NCI-H446 (cell line): ENCODE measurements at regions not wholly inside any gene's neighbourhood (a gene's known extent, or its start where the extent isn't known, plus 50 kb on each side); places are given as distances from the start of the nearest gene placed in this dataset.
"Not testable (repeated sequence)": the region's sequence is repeated elsewhere in the genome, so short reads cannot be mapped to it uniquely, and the experiment has no call there.

Experiments used
- DNase-seq, 2 experiments: peaks; one replicate each; lab custom pipeline; 2025; lab: John Stamatoyannopoulos, UW

DNA sequence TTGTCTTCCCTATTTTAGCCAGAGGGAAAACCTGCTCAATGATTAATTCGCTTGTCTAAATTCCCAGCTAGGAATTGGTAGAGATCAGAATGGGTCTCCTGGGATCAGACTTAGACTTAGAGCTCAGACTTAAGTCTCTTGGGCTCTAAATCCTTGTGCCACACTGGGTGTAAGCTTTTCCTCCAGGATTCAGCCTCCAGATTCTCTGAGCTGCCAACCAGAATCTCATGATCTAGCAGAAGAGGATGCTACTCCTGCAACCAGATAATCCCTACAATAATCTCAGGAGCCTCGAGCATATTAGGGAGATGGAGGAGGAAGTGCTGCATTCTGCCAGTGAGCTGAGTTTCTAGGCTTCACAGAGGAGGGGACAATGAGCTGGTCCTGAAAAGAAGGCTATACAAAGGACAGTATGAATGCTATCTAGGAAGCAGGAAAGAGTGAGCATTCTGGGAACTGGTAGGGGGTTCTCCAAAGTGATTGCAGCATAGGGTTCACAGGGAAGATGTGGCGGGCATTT lies 211.6 kb upstream of the SESN3 start:
- DNase-seq: no peak

DNA sequence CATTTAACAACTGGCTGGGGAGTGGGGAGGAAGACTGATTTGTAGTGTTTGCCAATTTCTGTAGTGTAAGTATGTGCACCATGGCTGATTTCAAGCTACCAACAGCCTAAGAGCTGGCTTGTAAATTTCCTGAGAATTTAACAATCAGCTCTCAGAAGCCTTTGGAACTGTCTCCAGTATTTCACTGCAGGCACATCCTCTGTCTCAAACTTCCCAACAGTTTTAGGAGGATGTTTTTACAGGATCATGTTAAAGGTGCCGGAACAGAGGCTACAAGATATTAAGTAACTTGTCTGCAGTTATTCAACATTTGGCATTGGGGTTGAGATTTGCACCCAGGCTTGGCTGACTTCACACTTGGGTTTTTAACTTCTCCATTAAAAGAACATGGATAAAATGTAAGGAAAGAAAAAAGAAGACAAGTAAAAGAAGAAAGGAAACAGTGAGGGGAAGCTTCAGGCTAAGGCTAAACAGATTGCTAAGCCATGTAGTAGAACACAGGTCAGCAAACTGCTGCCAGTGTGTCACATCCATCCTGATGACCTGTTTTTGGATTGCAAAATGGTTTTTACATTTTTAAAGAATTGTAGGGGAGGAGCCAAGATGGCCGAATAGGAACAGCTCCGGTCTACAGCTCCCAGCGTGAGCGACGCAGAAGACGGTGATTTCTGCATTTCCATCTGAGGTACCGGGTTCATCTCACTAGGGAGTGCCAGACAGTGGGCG lies 204.8 kb upstream of the SESN3 start:
- no peak for DNase-seq

DNA sequence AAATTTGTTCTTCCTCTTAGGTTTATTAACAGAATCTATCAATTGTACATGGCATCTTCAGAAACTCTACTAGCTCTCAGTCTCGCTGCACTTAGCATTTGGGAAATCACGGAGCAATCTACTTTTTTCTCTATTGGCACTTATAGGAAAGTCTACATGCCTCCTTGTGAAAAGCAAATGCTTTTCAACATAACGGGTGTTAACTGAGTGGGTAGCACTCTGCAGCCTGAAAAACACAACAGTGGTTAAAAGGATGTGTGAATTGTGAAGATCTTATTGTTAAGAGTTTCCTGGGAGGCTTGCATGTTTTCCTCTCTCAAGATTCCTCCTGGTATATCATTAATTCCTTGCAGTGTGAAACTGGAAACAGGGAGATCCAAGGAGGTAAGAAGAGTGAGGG lies 204.2 kb upstream of the SESN3 start:
- DNase-seq: no peak

DNA sequence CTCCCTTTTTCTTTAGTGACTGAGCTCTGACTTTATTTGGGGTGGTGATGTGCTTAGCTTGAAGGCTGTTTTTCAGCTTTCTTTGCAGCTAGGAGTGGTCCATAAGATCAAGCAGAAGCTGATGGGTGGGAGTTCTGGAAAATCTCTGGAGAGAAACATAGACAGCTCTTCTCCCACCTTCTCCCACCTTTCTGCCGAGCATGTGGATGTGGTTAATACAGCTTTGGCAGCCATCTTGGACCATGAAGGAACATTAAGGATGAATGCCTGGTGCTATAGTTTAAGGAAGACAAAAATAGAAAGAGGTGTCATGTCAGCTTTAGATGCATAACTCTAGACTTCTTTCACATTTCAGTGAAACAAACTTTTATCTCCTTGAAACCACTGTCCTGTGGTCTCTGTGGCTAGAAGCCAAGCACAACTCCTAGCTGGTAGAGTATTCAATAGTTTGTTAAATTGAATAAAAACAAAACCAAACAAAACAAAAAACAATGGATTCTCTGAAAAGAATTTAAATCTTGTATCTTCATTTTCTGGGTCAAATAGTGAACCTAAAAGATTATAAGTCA lies 203.6 kb upstream of the SESN3 start:
- no peak for DNase-seq

DNA sequence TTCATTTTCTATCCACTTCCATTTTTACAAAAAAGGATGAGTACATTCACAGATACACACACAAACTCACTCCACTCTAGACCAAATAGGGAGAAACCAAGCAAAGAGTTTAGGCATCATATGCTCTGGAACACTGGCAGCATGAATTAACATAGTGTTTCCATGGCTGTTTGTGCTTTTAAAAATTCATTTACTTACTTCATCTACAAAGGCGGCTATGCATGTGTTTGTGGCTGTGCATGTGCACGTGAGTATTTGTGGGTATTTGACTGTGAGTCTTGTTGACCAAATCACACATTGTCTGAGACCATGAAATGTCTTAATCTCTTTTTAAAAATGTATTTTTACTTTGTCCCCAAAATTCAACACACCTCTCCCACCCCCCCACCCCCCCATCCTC lies 203.0 kb upstream of the SESN3 start:
- no peak for DNase-seq

DNA sequence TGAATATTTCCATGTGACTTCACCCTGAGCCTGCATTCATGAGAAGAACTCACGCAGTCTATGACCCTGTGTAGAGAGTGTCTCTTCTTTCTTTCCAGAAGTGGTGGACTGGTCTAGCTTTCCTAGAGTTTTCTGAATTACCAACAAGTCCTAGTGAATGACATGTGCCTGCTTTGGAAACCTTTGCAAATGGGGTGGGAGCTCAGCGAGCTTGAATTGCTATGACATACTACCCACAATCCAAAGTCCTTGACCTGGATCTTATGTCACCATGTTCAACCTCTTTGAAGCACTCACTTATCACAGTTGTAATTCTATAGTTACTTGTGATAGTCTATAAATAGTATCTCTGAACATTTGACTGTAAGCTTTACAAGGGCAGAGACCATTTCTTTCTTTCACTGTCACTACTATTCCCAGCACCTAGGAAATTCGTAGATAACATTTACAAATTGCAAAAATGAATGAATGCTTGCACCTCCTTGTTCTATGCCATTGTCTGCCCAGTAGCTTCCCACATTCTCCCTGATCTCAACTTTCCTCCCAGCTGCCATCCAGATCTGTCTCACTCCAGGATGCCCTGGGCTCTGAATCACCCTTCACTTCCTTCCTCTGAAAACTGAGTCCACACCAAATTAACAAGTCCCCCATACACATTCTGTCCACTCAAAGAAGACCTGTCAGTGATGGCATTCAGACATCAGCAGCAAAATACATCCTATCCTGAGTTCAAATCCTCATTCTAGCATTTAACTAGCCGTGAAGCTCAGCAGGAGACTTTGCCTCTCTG lies 201.9 kb upstream of the SESN3 start:
- DNase-seq: no peak

DNA sequence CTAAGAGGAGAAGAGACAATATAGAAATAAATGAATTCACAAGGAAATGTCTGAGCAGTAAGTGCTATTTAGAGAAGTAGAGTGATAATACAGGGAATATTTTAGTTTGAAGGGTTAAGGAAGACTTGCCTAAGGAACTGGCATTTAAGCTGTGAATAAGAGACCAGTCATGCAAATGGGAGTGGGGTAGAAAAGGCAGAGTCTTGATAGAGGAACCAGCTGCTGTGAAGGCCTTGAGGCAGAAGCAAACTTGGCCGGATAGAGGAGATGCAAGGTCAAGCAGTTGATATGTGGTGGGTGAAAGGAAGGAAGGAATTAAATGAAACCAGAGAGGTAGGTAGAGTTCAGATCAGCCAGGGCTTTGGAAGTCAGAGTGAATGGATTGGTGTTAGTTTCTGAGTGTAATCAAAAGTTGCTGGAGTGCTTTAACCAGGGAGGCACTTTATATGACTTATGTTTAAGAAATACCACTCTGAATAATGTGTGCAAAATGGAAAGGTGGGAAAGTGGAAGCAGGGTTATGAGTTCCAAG lies 198.4 kb upstream of the SESN3 start:
- no peak for DNase-seq

DNA sequence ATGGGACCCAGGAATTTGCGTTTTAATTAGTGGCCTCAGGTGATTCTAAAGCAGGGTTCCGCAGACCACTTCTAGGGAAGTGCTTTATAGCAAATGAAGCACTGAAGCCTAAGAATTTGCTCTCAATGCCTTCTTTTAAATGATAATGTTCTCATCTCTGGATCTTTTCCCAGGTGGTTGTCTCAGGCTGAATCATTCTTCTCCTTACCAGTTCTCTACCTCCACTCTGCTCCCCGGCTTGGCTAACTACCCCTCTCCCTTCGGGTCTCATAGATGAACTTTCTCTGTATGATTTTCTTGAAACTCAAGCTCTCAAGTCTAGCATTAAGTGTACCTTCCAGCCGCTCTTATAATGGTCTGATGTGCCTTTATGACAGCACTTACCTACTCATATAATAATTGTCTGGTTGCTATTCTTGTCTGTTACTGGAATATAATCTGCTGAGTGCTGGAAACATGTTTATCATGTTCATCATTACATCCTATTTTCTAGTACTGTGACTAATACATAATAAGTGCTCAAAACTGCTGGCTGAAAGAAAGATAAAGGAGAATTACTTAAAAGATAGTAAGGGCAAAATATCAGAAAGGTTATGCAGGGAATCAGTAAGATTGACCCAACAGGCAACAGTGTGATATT lies 195.9 kb upstream of the SESN3 start:
- DNase-seq: no peak

DNA sequence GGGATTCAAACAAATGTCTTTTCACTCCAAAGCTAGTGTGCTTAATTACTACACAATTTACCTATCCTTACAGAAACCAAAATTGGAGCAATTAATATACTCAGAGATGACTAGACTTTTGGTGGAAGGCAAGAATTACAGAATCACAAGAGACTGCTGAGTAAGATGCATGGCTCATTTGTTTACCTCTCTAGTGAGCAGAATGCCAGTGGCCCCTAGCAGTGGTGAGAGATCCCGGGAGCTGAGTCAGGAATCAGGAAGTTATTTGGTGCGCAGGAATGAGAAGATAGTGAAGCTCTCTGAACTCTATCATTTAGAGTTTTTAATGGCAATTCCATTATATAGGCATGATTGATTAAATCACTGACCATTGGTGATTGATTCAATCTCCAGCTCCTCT lies 188.9 kb upstream of the SESN3 start:
- no peak for DNase-seq

DNA sequence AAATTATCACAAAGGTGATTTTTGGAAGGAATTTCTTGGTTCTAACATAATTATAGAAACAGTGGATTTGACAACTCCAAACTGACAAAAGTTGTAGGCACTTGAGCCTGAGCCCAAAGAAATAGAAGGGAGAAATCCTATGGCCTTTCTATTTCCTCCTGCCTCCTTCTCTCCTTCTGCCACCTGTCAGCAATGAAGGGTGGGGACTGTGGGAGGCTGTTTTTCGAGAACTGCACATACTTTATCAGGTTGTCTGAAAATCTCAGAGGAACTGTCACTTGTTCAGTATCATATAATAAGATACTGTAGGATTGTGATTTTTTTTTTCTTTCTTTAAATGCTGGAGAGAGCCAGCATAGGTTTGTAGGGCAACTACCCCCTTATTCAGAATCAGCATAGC lies 187.9 kb upstream of the SESN3 start:
- DNase-seq: no peak

DNA sequence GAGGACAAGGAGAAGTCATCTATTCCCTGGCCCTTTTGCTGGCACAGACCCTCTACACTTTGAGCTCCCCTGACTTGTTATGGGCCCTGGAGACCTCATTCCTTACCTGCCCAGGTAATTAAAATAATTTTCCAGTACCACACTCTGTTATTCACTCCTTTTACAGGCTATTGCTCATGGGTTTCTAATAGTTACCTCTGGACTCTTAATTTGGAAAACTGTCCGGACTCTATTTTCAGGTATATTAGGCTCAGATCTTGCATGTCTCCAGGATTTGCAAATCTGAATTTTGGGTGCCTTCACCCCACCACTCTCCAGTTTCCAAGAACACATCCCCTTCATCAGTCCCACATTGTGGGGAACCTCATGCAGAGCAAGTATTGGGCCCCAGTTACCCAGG lies 186.8 kb upstream of the SESN3 start:
- no peak for DNase-seq

DNA sequence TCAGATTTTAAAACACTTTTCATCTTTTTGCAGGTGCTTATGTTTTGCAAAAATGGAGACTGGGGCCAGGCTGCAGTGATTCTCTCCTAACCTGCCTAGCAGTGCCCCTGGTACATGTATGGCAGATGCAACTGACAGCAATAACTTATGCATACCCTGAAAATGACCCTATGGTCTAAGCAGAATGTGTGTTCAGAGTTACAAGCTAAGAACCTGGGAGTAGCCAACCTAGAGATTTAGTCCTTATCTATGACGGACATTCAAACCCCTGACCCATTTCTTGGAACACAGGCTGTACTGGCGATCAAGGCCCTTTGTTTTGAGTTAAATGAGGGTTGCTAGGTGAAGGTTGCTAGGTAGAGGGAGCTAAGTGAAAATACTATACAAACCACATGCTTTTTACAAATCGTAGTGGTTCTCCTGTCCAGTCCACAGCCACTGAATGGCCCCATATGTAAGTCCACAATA lies 184.9 kb upstream of the SESN3 start:
- no peak for DNase-seq

DNA sequence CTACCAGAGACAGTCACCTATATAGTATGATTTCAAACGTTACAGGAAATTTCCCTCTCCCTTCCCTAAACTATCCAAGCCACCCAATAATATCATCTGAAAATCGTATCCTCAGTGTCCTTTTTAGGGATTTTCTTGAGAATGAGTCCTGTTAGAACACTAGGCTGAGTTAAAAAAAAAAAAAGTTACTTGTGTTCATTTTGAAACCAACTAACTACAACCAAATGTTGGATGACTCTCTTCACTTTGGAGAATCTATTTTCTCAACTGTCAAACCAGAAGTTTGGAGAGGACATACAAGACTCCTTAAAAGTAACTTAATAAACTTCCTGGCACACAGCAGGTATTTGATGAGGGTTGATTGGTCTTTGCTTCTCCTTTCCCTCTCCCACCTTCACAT lies 183.2 kb upstream of the SESN3 start:
- DNase-seq: no peak

DNA sequence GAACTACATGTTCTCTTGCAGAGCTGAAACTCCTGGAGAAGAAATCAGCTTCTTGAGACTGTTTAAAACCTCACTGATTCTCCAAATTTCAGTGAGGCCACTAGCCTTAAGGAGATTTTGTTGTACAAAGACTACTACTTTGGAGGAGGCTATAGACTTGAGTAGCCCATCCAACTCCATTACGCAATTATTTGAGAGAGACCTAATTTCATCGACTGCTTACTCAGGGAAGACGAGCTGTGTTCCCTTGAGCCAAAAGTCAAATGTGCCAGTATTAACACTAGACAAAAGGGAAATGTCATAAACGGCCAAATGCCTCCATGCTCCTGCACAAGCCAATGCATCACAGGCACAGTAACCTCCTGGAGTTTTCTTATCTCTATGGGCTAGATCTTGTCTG lies 182.8 kb upstream of the SESN3 start:
- no peak for DNase-seq

DNA sequence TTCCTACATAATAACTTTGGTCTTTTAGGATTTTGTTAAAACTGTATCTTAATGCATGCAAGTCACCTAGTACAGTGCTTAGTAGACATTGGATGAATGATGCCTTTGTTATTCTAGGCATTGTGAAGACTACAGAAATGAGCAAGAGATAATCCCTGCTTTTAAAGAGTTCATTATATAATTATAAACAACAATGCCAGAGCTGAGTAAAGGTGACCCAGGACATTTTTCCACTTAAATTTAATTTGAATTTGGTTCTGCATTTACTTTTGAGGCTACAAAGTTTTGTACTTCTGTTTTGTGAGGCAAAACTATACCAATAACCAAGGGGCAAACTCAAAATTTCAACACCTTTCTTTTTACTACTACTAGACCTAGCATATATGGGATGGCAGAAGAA lies 182.0 kb upstream of the SESN3 start:
- DNase-seq: no peak

DNA sequence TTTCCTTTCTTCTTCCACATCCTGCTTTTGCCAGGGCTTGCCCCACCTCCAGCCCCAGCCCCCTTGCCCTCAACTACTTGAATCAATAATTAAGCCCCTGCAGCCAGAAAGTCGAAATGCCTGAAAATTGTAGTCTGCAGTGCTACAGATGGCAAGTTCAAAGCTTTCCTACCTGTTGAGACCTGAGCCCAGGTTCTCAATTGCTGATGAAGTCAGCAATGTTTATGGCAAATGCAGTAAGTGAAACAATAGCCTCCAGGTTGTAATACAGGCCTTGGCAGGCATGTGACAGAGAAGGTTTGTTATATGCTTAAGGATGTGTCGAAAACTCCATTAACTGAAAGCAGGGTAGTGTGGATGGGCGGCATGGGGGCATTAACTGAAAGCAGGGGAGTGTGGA lies 181.1 kb upstream of the SESN3 start:
- DNase-seq: no peak

DNA sequence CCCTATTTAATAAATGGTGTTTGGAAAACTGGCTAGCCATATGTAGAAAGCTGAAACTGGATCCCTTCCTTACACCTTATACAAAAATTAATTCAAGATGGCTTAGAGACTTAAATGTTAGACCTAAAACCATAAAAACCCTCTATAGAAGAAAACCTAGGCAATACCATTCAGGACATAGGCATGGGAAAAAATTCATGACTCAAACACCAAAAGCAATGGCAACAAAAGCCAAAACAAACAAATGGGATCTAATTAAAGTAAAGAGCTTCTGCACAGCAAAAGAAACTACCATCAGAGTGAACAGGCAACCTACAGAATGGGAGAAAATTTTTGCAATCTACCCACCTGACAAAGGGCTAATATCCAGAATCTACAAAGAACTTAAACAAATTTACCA lies 179.7 kb upstream of the SESN3 start:
- not testable (repeated sequence) for DNase-seq

DNA sequence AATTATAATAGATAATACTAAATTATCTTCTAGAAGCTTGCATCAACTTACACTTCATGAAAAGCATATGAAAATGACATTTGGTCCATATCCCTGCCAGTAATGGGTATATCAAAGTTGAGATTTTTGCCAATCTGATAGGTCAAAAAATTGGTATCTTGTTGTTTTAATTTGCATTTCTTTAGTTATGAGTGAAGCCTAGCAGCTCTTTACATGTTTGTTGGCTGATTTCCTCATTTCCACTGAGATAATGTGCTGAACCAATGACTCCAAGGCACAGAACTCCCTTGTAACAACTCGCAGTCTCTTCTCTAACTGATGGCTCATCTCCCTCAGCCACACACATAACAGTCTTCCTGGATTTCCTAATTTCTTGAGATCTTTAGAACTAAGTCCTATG lies 175.3 kb upstream of the SESN3 start:
- no peak for DNase-seq

DNA sequence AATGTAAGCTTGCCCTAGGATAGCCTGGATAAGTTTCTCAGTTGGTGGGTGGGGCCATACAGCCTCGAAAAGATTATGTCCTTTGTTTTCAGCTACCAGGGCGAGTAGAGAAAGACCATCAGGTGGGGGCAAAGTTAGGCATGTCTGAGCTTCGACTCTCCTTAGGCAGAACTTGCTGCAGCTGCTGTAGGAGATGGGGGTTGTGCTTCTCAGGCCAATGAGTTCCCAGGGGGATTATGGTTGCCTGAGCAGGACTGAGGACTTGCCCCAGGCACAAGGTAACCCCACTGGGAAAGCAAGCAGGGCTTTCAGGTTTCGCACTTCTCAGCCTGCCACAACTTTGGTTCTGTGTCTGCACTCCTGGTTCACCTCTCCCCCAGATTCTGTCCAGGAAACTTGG lies 173.4 kb upstream of the SESN3 start:
- no peak for DNase-seq

DNA sequence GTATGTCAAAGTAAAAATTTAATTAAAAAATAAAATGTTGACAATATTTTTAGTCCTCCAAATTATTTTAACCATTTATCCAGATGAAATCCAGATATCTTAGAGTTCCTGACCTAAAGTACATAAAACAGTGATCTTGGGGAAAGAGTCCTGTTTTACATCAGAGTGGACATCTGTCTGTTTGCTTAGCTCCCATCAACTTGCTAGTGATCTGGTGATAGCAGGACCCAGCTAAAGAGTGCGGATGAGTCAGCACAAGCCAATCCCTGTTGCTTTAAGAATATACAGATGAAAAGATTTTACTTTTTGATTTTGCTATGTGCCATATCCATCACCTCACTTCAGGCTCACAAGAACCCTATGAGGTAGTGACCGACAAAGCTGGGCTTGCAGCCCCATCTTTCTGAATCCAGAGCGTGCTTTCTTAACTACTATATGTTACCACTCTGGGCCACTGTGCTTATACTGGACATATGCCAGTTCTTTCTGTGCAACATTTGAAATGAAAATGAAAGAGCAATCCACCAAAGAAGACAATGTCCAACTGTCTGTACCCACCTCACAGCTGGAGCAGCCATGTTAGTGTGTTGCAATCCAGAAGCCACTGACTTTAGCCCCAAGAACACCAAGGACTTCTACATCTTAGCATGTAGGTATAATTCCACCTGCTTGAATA lies 167.6 kb upstream of the SESN3 start:
- no peak for DNase-seq

DNA sequence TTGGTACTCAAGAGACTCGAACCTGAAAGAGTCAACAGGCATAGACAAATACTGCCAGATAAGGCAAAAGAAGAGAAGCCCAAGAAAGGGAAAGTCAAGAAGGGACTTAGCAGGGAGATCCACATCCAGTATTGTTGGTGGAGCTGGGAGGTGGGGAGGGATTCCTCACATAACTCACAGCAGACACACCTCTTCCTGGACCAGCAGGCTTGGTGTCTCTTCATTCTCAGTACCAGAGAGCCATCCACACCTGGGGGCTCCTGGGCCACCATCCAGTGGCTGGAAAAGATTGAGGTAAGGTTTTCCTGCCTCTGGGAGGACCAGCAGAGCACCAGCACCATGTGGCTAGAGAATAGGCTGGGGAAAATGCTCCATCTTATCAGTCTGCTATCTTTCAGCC lies 161.6 kb upstream of the SESN3 start:
- no peak for DNase-seq

DNA sequence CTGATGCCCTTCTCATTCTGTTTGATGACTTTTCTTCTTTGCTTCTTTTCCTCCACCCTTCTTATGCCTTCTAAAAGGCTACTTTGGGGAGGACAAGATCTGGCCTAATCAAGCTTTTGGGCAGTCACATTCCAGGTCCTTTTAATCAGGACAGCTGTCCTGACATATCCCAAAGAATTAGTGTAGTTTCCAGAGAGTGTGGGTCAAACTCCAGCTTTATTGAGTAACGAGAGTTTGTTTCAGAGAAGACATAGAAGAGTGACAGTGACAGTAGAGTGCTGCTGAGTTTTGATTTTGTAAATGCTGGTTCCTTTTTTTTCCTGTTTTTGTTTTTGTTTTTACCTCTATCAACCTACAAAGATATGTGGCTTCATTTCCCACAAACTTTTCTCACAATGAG lies 158.4 kb upstream of the SESN3 start:
- no peak for DNase-seq
